Right cardiac atrium (tissue), 5 donors: ENCODE measurements at regions not wholly inside any gene's neighbourhood (a gene's known extent, or its start where the extent isn't known, plus 50 kb on each side); places are given as distances from the start of the nearest gene placed in this dataset.

Experiments
- ATAC-seq, 2 donors: fragments of 200-7000 bp; cut with Tn5 transposase; one replicate each; pipeline versions ENCODE4 v1.8.0 to v1.9.1; 2020; ENCODE audit warnings: moderate library complexity in 2 of 2, mild to moderate bottlenecking in 1 of 2
- DNase-seq, 3 donors: peaks; one replicate each; pipeline ENCODE4 v3.0.0-alpha.2; 2020
- H3K27ac ChIP-seq: one replicate; pipeline ENCODE4 v1.5.1; 2013; ENCODE audit warnings: mild to moderate bottlenecking, low read length, control low read depth, moderate library complexity
- H3K27me3 ChIP-seq: one replicate; pipeline ENCODE4 v1.6.1; 2013; ENCODE audit not compliant: control insufficient read depth, insufficient read depth
- H3K4me1 ChIP-seq: one replicate; pipeline ENCODE4 v1.6.1; 2013; ENCODE audit warnings: low read length; ENCODE audit not compliant: control insufficient read depth, insufficient read depth
- H3K4me3 ChIP-seq: one replicate; pipeline ENCODE4 v1.5.1; 2013; ENCODE audit warnings: low read length, control low read depth
- H3K9me3 ChIP-seq: one replicate; pipeline ENCODE4 v1.6.1; 2013; ENCODE audit warnings: low read length; ENCODE audit not compliant: control insufficient read depth
- WGBS: extraction: QIAGEN DNeasy Blood & Tissue Kit; methylation state at CpG from one replicate; pipeline ENCODE4 v1.1.7; 2013; 5-methylcytosine and 5-hydroxymethylcytosine counted together
- intact Hi-C, 4 donors: fragments of 100-400 bp; cut with DNase I; formaldehyde crosslinking; loops; one replicate each; pipeline versions ENCODE4 v1.11.0 to v1.14.0; 2022 to 2023
- donor health status: healthy with polysubstance abuse.
- donor health status: DM: no; HTN: yes; CAD: no.
- donor health status: DM: no; HTN: no; CAD: no.
- donor health status: DM: no; HTN: yes; CAD: no; lungs with severe emphysema.
- donor health status: DM: yes; HTN: yes; CAD: no.

- intact Hi-C loops, result no loop called here
- ATAC-seq (no peak), DNase-seq (no peak)
- Histone ChIP-seq H3K27ac (no peak overlapping the region), H3K4me3 (no peak overlapping the region), H3K4me1 (no peaks in the 10 kb centered on the region), H3K27me3 (no peaks in the 10 kb centered on the region), H3K9me3 (no peaks in the 10 kb centered on the region)
- 53% methylated on average over 5 of the region's 5 CpGs for WGBS
Measured at GRCh38 chr1:177809819-177810218, 160.0 kb downstream of the SEC16B start.

- intact Hi-C loops, result no loop called here
- Histone ChIP-seq H3K27me3 (no peaks in the 10 kb centered on the region), H3K27ac (no peak overlapping the region), H3K9me3 (no peaks in the 10 kb centered on the region), H3K4me1 (no peaks in the 10 kb centered on the region), H3K4me3 (no peak overlapping the region)
- WGBS, result 71% methylated on average over 2 of the region's 2 CpGs
- DNase-seq (no peak), ATAC-seq (no peak)
Measured at GRCh38 chr1:177802304-177802703, 167.6 kb downstream of the SEC16B start.

GRCh38 chr1:177801790-177802189 lies 168.1 kb downstream of the SEC16B start:
- 87% methylated on average over 3 of the region's 3 CpGs for WGBS
- no peak for ATAC-seq
- no peak overlapping the region for H3K27ac ChIP-seq

GRCh38 chr1:177800400-177801088 lies 169.3 kb downstream of the SEC16B start:
- H3K27me3 ChIP-seq, result no peaks in the 10 kb centered on the region
- no peaks in the 10 kb centered on the region for H3K4me1 ChIP-seq
- 52% methylated on average over 1 of the region's 1 CpG for WGBS
- ATAC-seq (no peak), DNase-seq (no peak)
- H3K9me3 ChIP-seq, result no peaks in the 10 kb centered on the region
- no peak overlapping the region for H3K27ac ChIP-seq
- intact Hi-C loops, result no loop called here
- no peak overlapping the region for H3K4me3 ChIP-seq

More at GRCh38 chr1:177801790-177802189, 168.1 kb downstream of the SEC16B start:
- Histone ChIP-seq H3K4me1 (no peaks in the 10 kb centered on the region), H3K9me3 (no peaks in the 10 kb centered on the region), H3K27me3 (no peaks in the 10 kb centered on the region), H3K4me3 (no peak overlapping the region)
- intact Hi-C loops, result no loop called here
- DNase-seq, result no peak

- H3K9me3 ChIP-seq, result no peaks in the 10 kb centered on the region
- DNase-seq (no peak), ATAC-seq (no peak)
- 77% methylated on average over 4 of the region's 4 CpGs for WGBS
- intact Hi-C loops, result no loop called here
- H3K4me3 ChIP-seq, result no peak overlapping the region
- H3K27ac ChIP-seq, result no peak overlapping the region
- no peaks in the 10 kb centered on the region for H3K27me3 ChIP-seq
- no peaks in the 10 kb centered on the region for H3K4me1 ChIP-seq
Measured at GRCh38 chr1:177799746-177800145, 170.1 kb downstream of the SEC16B start.

- no peak overlapping the region for H3K27ac ChIP-seq
- WGBS, result 74% methylated on average over 3 of the region's 3 CpGs
- intact Hi-C loops, result no loop called here
- no peak overlapping the region for H3K4me3 ChIP-seq
- H3K27me3 ChIP-seq, result no peaks in the 10 kb centered on the region
- DNase-seq (no peak), ATAC-seq (no peak)
- no peaks in the 10 kb centered on the region for H3K4me1 ChIP-seq
- H3K9me3 ChIP-seq, result no peaks in the 10 kb centered on the region
Measured at GRCh38 chr1:177798614-177799013, 171.2 kb downstream of the SEC16B start.

- intact Hi-C loops, result no loop called here
- no peak overlapping the region for H3K27ac ChIP-seq
- H3K27me3 ChIP-seq, result no peaks in the 10 kb centered on the region
- no peak for ATAC-seq
- WGBS, result 89% methylated on average over 2 of the region's 2 CpGs
- no peaks in the 10 kb centered on the region for H3K9me3 ChIP-seq
- DNase-seq, result no peak
- H3K4me3 ChIP-seq, result no peak overlapping the region
- no peaks in the 10 kb centered on the region for H3K4me1 ChIP-seq
Measured at GRCh38 chr1:177796561-177796960, 173.3 kb downstream of the SEC16B start.

GRCh38 chr1:177794376-177794991 lies 175.4 kb downstream of the SEC16B start:
- 57% methylated on average over 3 of the region's 3 CpGs for WGBS
- H3K4me3 ChIP-seq, result no peak overlapping the region
- H3K27ac ChIP-seq, result no peak overlapping the region
- H3K27me3 ChIP-seq, result no peaks in the 10 kb centered on the region
- intact Hi-C loops, result no loop called here
- H3K4me1 ChIP-seq, result no peaks in the 10 kb centered on the region
- DNase-seq (no peak), ATAC-seq (no peak)
- H3K9me3 ChIP-seq, result no peaks in the 10 kb centered on the region

- H3K4me3 ChIP-seq, result no peak overlapping the region
- no peak for DNase-seq
- no peaks in the 10 kb centered on the region for H3K9me3 ChIP-seq
- intact Hi-C loops, result no loop called here
- no peak for ATAC-seq
- no peaks in the 10 kb centered on the region for H3K27me3 ChIP-seq
- no peak overlapping the region for H3K27ac ChIP-seq
- WGBS, result 11% methylated on average over 1 of the region's 1 CpG
- no peaks in the 10 kb centered on the region for H3K4me1 ChIP-seq
Measured at GRCh38 chr1:177793900-177794299, 176.0 kb downstream of the SEC16B start.

- no peak for ATAC-seq
- Histone ChIP-seq H3K27ac (no peak overlapping the region), H3K9me3 (no peaks in the 10 kb centered on the region), H3K4me3 (no peak overlapping the region), H3K4me1 (no peaks in the 10 kb centered on the region), H3K27me3 (no peaks in the 10 kb centered on the region)
- intact Hi-C loops, result no loop called here
- no peak for DNase-seq
Measured at GRCh38 chr1:177790566-177790965, 179.3 kb downstream of the SEC16B start.

- ATAC-seq (no peak), DNase-seq (no peak)
- 89% methylated on average over 3 of the region's 3 CpGs for WGBS
- no peaks in the 10 kb centered on the region for H3K4me1 ChIP-seq
- intact Hi-C loops, result no loop called here
- no peak overlapping the region for H3K4me3 ChIP-seq
- no peaks in the 10 kb centered on the region for H3K9me3 ChIP-seq
- no peak overlapping the region for H3K27ac ChIP-seq
- H3K27me3 ChIP-seq, result no peaks in the 10 kb centered on the region
Measured at GRCh38 chr1:177789956-177790355, 179.9 kb downstream of the SEC16B start.
